ENCODE measurements at regions not wholly inside any gene's neighbourhood (a gene's known extent, or its start where the extent isn't known, plus 50 kb on each side); places are given as distances from the start of the nearest gene placed in this dataset.

- Histone ChIP-seq H4K20me1 (ENCODE audit: control insufficient read depth, insufficient read depth, insufficient read length) (no peaks in the 10 kb centered on the region), H2BK120ac (ENCODE audit: low read depth, low read length, poor library complexity, severe bottlenecking) (no peak overlapping the region), H2BK15ac (ENCODE audit: low read depth, low read length) (no peak overlapping the region), H4K91ac (ENCODE audit: insufficient read length, low read depth, low read length) (no peak overlapping the region), H2BK20ac (ENCODE audit: low read depth, low read length, poor library complexity, severe bottlenecking) (no peak overlapping the region), H4K8ac (replicated peaks; ENCODE audit: insufficient read length, low read depth, low read length) (no peak overlapping the region), H4K5ac (ENCODE audit: insufficient read length, low read depth, low read length) (no peak overlapping the region), H3K23me2 (ENCODE audit: insufficient read length, low read depth, low read length, poor library complexity, severe bottlenecking) (no peaks in the 10 kb centered on the region), H3K9ac (ENCODE audit: extremely low read depth, insufficient read length, low read length) (no peak overlapping the region), H3T11ph (ENCODE audit: low read length) (no peak overlapping the region), H2BK12ac (ENCODE audit: insufficient read length, low read depth, low read length) (no peak overlapping the region), H3K79me2 (ENCODE audit: insufficient read depth, low read length) (no peaks in the 10 kb centered on the region), H3K27me3 (ENCODE audit: insufficient read depth, low read length) (no peaks in the 10 kb centered on the region), H3K79me1 (ENCODE audit: insufficient read depth, low read depth, low read length, poor library complexity, severe bottlenecking) (no peaks in the 10 kb centered on the region), H2AK5ac (ENCODE audit: insufficient read length, low read length) (no peak overlapping the region), H2BK5ac (ENCODE audit: insufficient read length, low read length) (no peak overlapping the region), H3K18ac (ENCODE audit: insufficient read length, low read depth, low read length) (no peak overlapping the region), H3K4ac (ENCODE audit: low read depth, low read length) (no peak overlapping the region), H3K56ac (ENCODE audit: insufficient read length, low read depth, low read length) (no peak overlapping the region), H3K14ac (ENCODE audit: insufficient read depth, low read length) (no peak overlapping the region), H3K4me1 (ENCODE audit: insufficient read depth, low read length) (no peaks in the 10 kb centered on the region), H2AFZ (ENCODE audit: low read length) (no peak overlapping the region), H3K27ac (ENCODE audit: insufficient read length, low read depth, low read length) (no peak overlapping the region), H3K9me3 (ENCODE audit: control insufficient read depth, low read depth, low read length) (peaks cover 39% of the 10 kb centered on the region), H3K4me2 (ENCODE audit: insufficient read depth, insufficient read length, low read length) (no peak overlapping the region), H3K23ac (ENCODE audit: insufficient read length, low read depth, low read length) (no peak overlapping the region)
- DNase-seq, result no peak
- no peaks in the 10 kb centered on the region; the same call in 1 of the 2 replicates for H3K27me3 Mint-ChIP-seq (ENCODE audit: low read depth)
- H3K4me3 Mint-ChIP-seq, result no peak overlapping the region
- H3K36me3 Mint-ChIP-seq (ENCODE audit: insufficient read depth in 1 of 3, low read depth in 3 of 3), result peaks cover 2 to 22% (median 6%) of the 10 kb centered on the region in 3 experiments
- H3K4me1 Mint-ChIP-seq, result no peaks in the 10 kb centered on the region
- H3K9me3 Mint-ChIP-seq, result peaks cover 89 to 93% of the 10 kb centered on the region in 2 experiments
- no CpG with 5 or more reads among the region's 5 CpGs for WGBS (ENCODE audit: extremely low coverage, insufficient read length, low lambda C conversion rate)
- no peak overlapping the region for H3K27ac Mint-ChIP-seq
- TF ChIP-seq CTCF (conservative IDR thresholded peaks at IDR 0.05), result no peak
These were observed 322.8 kb downstream of the ANKRD30A start for GRCh38 chr10:37448161-37448560.

Measured in H9 (cell line).